OCI-LY7 (cell line): ENCODE measurements at regions not wholly inside any gene's neighbourhood (a gene's known extent, or its start where the extent isn't known, plus 50 kb on each side); places are given as distances from the start of the nearest gene placed in this dataset.
A peak's percentile ranks its signal among the peaks of the same experiment; 100 is the strongest.

Experiments
- BruUV-seq: library from RNA; stranded (reverse); fragments of 400-500 nt; replicated peaks from 2 replicates; lab custom pipeline; 2021; lab: Mats Ljungman, UMichigan
- CTCF ChIA-PET: fragments of 300-600 bp; sonication (Branson Sonifier 250); formaldehyde crosslinking; loops from one replicate; lab custom pipeline; 2022; ENCODE audit warnings: antibody characterized with exemption; ENCODE audit not compliant: unreplicated experiment; lab: Charles Lee
- POLR2A ChIA-PET: fragments of 300-600 bp; sonication (Branson Sonifier 250); formaldehyde crosslinking; loops from one replicate; lab custom pipeline; 2022; ENCODE audit warnings: antibody characterized with exemption; lab: Charles Lee
- DNase-seq: peaks from one replicate; pipeline ENCODE4 v3.0.0-alpha.2; 2015; ENCODE audit warnings: low spot score
- H2AFZ ChIP-seq: fragments of 200-600 bp; sonication (generic), shearing (Covaris generic); 2 replicates; pipeline ENCODE4 v1.6.1; 2014; ENCODE audit warnings: mild to moderate bottlenecking, antibody characterized with exemption, low read length, moderate library complexity
- H3K27ac ChIP-seq: fragments of 200-600 bp; sonication (generic); 2 replicates; pipeline ENCODE4 v1.5.1; 2014; ENCODE audit warnings: mixed run types, low read depth, mild to moderate bottlenecking, moderate library complexity, low read length, inconsistent platforms; ENCODE audit not compliant: poor library complexity, severe bottlenecking
- H3K36me3 ChIP-seq: fragments of 200-600 bp; sonication (generic); 2 replicates; pipeline ENCODE4 v1.6.1; 2014; ENCODE audit warnings: mild to moderate bottlenecking, antibody characterized with exemption, low read length, moderate library complexity, mixed read lengths; ENCODE audit not compliant: insufficient read depth
- H3K4me1 ChIP-seq: fragments of 200-600 bp; sonication (generic); 2 replicates; pipeline ENCODE4 v1.5.1; 2014; ENCODE audit warnings: mild to moderate bottlenecking, low read length; ENCODE audit not compliant: insufficient read depth, poor library complexity, severe bottlenecking
- H3K4me2 ChIP-seq: fragments of 200-600 bp; sonication (generic); 2 replicates; pipeline ENCODE4 v1.6.1; 2014; ENCODE audit warnings: mild to moderate bottlenecking, low read length
- H3K4me3 ChIP-seq: fragments of 200-600 bp; sonication (generic); 2 replicates; pipeline ENCODE4 v1.5.1; 2014; ENCODE audit warnings: mild to moderate bottlenecking, low read depth, low read length; ENCODE audit not compliant: poor library complexity, severe bottlenecking
- H3K79me2 ChIP-seq: fragments of 200-600 bp; sonication (generic); 2 replicates; pipeline ENCODE4 v1.6.1; 2016; ENCODE audit warnings: low read depth, mild to moderate bottlenecking, low read length, moderate library complexity, mixed read lengths; ENCODE audit not compliant: insufficient read depth
- H3K9me2 ChIP-seq: fragments of 200-600 bp; sonication (generic); 2 replicates; pipeline ENCODE4 v1.6.1; 2016; ENCODE audit warnings: mild to moderate bottlenecking, low read length, mixed read lengths; ENCODE audit not compliant: insufficient read depth
- H3K9me3 ChIP-seq: fragments of 200-600 bp; sonication (generic); 2 replicates; pipeline ENCODE4 v1.6.1; 2014; ENCODE audit warnings: mild to moderate bottlenecking, mixed run types, low read length, mixed read lengths
- H4K20me1 ChIP-seq: fragments of 200-600 bp; sonication (generic); 2 replicates; pipeline ENCODE4 v1.6.1; 2014; ENCODE audit warnings: mild to moderate bottlenecking, antibody characterized with exemption, low read length, moderate library complexity, mixed read lengths; ENCODE audit not compliant: insufficient read depth
- EZH2phosphoT487 ChIP-seq: fragments of 200-600 bp; sonication (generic); IDR thresholded peaks from 2 replicates; pipeline ENCODE4 v1.6.1; 2018; ENCODE audit warnings: low read depth, borderline replicate concordance, mild to moderate bottlenecking, mixed run types, antibody characterized with exemption, low read length, moderate library complexity, mixed read lengths
- intact Hi-C: fragments of 100-400 bp; cut with micrococcal nuclease; formaldehyde crosslinking; loops from one replicate; pipeline ENCODE4 v1.10.0; 2022; ENCODE audit not compliant: unreplicated experiment
- TF ChIP-seq, protein P1 (sequence below): fragments of 200-600 bp; sonication (generic); conservative IDR thresholded peaks from 2 replicates; pipeline ENCODE4 v1.5.1; 2014; ENCODE audit warnings: mild to moderate bottlenecking, antibody characterized with exemption, low read length, moderate library complexity, mixed read lengths

DNA sequence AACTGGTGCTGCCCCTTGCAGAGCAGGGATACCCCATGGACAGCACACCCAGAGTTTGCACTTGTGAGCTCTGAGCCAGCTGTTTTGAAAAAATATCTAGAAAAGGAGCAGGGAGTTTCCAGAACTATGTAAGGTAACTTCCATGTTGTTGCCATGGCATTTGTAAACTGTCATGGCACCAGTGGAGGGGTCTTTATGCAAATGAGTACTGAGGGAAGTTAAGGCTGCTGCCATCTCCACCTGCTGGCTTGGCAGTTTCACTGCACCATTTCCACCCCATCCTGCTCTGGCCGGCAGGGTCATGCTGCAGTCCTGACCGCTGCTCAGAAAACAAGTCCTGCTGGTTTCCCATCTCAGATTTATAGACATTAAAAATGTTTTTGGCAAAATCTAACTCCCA, 52.3 kb upstream of the SNTG2 start:
- intact Hi-C loops = no loop called here
- no peak overlapping the region for H3K4me2 ChIP-seq
- no peak overlapping the region for H3K27ac ChIP-seq
- POLR2A ChIA-PET = no interaction called here
- no peaks in the 10 kb centered on the region for H3K79me2 ChIP-seq
- H2AFZ ChIP-seq = no peak overlapping the region
- no peak overlapping the region for H3K4me3 ChIP-seq
- H3K36me3 ChIP-seq = no peaks in the 10 kb centered on the region
- no peaks in the 10 kb centered on the region for H3K4me1 ChIP-seq
- no TSS peak for BruUV-seq
- TF ChIP-seq, protein P1, sequence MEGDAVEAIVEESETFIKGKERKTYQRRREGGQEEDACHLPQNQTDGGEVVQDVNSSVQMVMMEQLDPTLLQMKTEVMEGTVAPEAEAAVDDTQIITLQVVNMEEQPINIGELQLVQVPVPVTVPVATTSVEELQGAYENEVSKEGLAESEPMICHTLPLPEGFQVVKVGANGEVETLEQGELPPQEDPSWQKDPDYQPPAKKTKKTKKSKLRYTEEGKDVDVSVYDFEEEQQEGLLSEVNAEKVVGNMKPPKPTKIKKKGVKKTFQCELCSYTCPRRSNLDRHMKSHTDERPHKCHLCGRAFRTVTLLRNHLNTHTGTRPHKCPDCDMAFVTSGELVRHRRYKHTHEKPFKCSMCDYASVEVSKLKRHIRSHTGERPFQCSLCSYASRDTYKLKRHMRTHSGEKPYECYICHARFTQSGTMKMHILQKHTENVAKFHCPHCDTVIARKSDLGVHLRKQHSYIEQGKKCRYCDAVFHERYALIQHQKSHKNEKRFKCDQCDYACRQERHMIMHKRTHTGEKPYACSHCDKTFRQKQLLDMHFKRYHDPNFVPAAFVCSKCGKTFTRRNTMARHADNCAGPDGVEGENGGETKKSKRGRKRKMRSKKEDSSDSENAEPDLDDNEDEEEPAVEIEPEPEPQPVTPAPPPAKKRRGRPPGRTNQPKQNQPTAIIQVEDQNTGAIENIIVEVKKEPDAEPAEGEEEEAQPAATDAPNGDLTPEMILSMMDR = peak; percentile 41; the same call in 1 of the 2 replicates
- no peak for TF ChIP-seq EZH2phosphoT487
- no peaks in the 10 kb centered on the region for H4K20me1 ChIP-seq
- no peaks in the 10 kb centered on the region for H3K9me2 ChIP-seq
- DNase-seq = peak; percentile 7
- no peaks in the 10 kb centered on the region for H3K9me3 ChIP-seq
- CTCF ChIA-PET = no interaction called here

- intact Hi-C loops = no loop called here
- Histone ChIP-seq H3K4me3 (no peak overlapping the region), H3K4me1 (no peaks in the 10 kb centered on the region), H2AFZ (no peak overlapping the region), H3K27ac (no peak overlapping the region), H3K9me3 (no peaks in the 10 kb centered on the region), H3K4me2 (no peak overlapping the region), H3K79me2 (no peaks in the 10 kb centered on the region), H3K9me2 (no peaks in the 10 kb centered on the region), H3K36me3 (no peaks in the 10 kb centered on the region), H4K20me1 (no peaks in the 10 kb centered on the region)
- BruUV-seq = no TSS peak
- TF ChIP-seq EZH2phosphoT487 = no peak
- TF ChIP-seq, protein P1 = no peak
- no peak for DNase-seq
- CTCF ChIA-PET = no interaction called here
- POLR2A ChIA-PET = no interaction called here
Observed at GRCh38 chr2:897091-897490, 53.6 kb upstream of the SNTG2 start.

DNA sequence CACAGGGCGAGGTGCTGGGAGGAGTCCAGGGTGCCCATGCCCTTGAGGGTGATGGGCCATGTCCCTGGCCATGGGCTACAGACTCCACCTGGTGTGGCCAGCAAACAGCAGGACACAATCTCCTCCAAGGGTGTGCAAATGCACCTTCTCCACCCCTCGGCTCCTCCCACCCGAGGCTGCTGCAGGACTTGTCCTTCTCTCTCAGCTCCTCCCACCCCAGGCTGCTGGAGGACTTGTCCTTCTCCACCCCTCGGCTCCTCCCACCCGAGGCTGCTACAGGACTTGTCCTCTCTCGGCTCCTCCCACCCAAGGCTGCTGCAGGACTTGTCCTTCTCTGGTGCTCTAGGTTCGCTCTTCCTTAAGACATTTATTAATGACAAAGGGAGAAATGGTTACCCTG, 57.3 kb upstream of the SNTG2 start:
- ChIA-PET CTCF (no interaction called here), POLR2A (no interaction called here)
- BruUV-seq = no TSS peak
- no peaks in the 10 kb centered on the region for H3K36me3 ChIP-seq
- no peak for DNase-seq
- no peak overlapping the region for H3K27ac ChIP-seq
- no peak overlapping the region for H3K4me3 ChIP-seq
- H3K9me3 ChIP-seq = no peaks in the 10 kb centered on the region
- TF ChIP-seq, protein P1 = no peak
- TF ChIP-seq EZH2phosphoT487 = no peak
- no peaks in the 10 kb centered on the region for H3K4me1 ChIP-seq
- no peaks in the 10 kb centered on the region for H4K20me1 ChIP-seq
- no peak overlapping the region for H3K4me2 ChIP-seq
- no peaks in the 10 kb centered on the region for H3K79me2 ChIP-seq
- no peak overlapping the region for H2AFZ ChIP-seq
- no peaks in the 10 kb centered on the region for H3K9me2 ChIP-seq
- intact Hi-C loops = no loop called here
